ENCODE measurements at regions not wholly inside any gene's neighbourhood (a gene's known extent, or its start where the extent isn't known, plus 50 kb on each side); places are given as distances from the start of the nearest gene placed in this dataset.

DNA sequence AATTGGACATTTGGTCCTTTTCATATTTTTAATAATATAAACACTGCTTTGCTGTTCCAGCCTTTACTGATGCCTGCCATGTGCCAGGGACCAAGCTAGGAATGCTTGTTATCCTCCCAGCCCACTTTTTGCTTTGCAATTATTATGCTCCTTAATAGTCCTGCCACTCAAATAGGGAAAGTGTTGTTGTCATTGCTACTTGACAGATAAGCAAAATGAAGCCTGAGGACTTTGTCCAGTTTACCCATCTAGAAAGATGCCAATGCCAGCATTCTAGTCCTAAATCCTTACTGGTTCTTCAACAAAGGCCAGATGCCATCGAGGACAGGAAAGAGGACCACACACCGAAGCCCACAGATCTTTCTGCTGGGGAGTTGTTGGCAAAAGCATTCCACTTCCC lies 246.5 kb downstream of the EMP1 start:
- Histone ChIP-seq H3K27me3 (ENCODE audit: control insufficient read depth, insufficient read depth, low read length) (no peaks in the 10 kb centered on the region), H3K9me3 (ENCODE audit: control insufficient read depth, insufficient read depth, low read length) (no peaks in the 10 kb centered on the region), H3K9ac (ENCODE audit: low read depth, low read length) (no peak overlapping the region), H3K4me1 (ENCODE audit: control insufficient read depth, insufficient read depth, low read length) (no peaks in the 10 kb centered on the region), H3K4me3 (ENCODE audit: low read depth, low read length) (no peak overlapping the region), H3K36me3 (ENCODE audit: control insufficient read depth, insufficient read depth, low read length) (no peaks in the 10 kb centered on the region)

DNA sequence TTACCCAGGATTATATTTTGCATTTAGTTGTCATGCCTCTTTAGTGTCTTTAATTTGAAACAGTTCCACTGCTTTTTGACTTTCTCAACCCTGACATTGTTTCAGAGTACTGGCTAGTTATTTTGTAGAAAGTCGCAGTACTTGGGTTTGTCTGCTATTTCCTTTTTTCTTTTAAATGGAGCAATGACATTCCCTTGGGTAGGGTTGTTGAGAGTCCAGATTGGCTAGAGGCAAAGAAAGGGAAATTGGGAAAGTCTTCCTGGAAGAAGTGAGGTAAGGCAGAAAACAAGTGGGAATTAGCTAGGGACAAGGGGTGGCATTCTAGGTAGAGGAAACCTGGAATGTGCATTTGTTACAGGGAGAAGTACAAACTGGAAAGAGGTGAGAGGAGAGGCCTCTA lies 245.9 kb downstream of the EMP1 start:
- Histone ChIP-seq H3K9me3 (ENCODE audit: control insufficient read depth, insufficient read depth, low read length) (no peaks in the 10 kb centered on the region), H3K4me1 (ENCODE audit: control insufficient read depth, insufficient read depth, low read length) (no peaks in the 10 kb centered on the region)

DNA sequence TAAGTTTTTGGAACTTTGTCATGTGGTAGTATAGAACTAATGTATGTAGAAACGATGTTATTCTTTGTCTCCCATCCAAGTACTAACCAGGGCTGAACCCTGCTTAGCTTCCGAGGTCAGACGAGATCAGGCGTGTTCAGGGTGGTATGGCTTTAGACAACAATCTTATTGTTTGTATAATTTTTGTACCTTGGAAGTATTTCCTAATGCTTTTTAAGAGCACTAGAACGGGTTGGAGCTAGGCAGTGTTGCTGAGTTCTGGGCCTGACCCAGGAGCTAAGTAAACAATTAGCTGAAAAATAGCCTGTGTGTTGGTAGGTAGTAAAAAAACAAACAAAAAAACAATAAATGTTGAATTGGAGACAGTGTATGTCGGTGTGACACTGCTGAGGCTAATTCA lies 244.3 kb downstream of the EMP1 start:
- Histone ChIP-seq H3K27me3 (ENCODE audit: control insufficient read depth, insufficient read depth, low read length) (no peaks in the 10 kb centered on the region), H3K36me3 (ENCODE audit: control insufficient read depth, insufficient read depth, low read length) (no peaks in the 10 kb centered on the region), H3K4me3 (ENCODE audit: low read depth, low read length) (no peak overlapping the region), H3K9ac (ENCODE audit: low read depth, low read length) (no peak overlapping the region), H3K4me1 (ENCODE audit: control insufficient read depth, insufficient read depth, low read length) (no peaks in the 10 kb centered on the region), H3K9me3 (ENCODE audit: control insufficient read depth, insufficient read depth, low read length) (no peaks in the 10 kb centered on the region)

More for the DNA sequence above, 245.9 kb downstream of the EMP1 start:
- Histone ChIP-seq H3K27me3 (ENCODE audit: control insufficient read depth, insufficient read depth, low read length) (no peaks in the 10 kb centered on the region), H3K36me3 (ENCODE audit: control insufficient read depth, insufficient read depth, low read length) (no peaks in the 10 kb centered on the region), H3K9ac (ENCODE audit: low read depth, low read length) (no peak overlapping the region), H3K4me3 (ENCODE audit: low read depth, low read length) (no peak overlapping the region)

DNA sequence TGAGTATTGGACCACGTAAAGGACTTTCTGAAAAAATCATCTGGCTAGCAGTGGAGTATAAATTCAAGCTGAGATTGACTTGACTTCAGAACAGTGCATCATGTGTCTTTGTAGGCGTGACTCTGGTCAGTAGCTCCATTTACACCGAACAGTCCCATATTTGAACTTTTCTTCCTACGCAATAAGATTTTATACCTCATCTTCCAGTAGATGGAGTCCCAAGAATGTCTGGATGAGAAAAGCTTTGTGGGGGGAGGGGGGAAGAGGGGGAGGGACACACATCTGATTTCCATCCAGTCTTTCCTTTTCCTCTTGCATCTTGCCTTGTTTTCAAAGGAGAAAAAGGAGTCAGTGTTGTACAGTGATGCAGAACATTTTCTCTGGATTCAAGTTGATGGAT lies 241.0 kb downstream of the EMP1 start:
- Histone ChIP-seq H3K4me1 (ENCODE audit: control insufficient read depth, insufficient read depth, low read length) (peaks cover 6% of the 10 kb centered on the region), H3K9me3 (ENCODE audit: control insufficient read depth, insufficient read depth, low read length) (no peaks in the 10 kb centered on the region), H3K9ac (ENCODE audit: low read depth, low read length) (no peak overlapping the region), H3K36me3 (ENCODE audit: control insufficient read depth, insufficient read depth, low read length) (no peaks in the 10 kb centered on the region), H3K4me3 (ENCODE audit: low read depth, low read length) (no peak overlapping the region), H3K27me3 (ENCODE audit: control insufficient read depth, insufficient read depth, low read length) (no peaks in the 10 kb centered on the region)

DNA sequence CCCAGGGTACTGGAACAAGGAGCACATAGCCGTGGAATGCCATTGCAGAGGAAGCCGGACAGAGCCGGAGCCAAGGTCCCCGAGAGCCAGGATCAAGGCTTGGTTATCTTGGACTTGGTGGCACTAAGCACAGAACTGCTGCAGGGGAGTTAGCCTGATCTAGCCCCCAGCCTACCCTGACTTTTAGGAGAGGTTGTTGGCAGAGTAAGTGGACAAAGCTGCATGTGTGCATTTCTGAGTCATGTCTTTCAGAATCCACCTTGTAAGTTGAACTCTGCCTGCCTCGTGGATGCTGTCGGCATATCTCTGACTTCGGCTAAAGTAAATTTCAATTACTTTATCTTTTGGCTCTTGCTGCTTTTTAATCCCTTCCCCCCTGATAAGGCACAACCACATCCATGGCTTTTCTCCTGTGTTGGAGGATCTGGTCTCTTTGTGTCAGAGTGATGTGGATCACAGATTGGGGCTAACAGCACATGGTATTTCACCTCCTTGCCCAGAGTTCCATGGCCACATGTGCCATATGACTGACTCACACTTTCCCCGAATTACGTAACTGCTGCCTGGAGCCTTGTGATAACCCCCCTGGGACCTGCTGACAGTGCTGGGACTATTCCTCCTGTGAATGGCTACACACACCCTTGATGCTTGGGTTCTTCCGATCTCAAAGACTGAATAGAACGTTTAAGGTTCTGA lies 240.3 kb downstream of the EMP1 start:
- H3K4me3 ChIP-seq (ENCODE audit: low read depth, low read length), result no peak overlapping the region
- H3K9me3 ChIP-seq (ENCODE audit: control insufficient read depth, insufficient read depth, low read length), result no peaks in the 10 kb centered on the region
- no peaks in the 10 kb centered on the region for H3K36me3 ChIP-seq (ENCODE audit: control insufficient read depth, insufficient read depth, low read length)
- H3K27me3 ChIP-seq (ENCODE audit: control insufficient read depth, insufficient read depth, low read length), result no peaks in the 10 kb centered on the region
- H3K9ac ChIP-seq (ENCODE audit: low read depth, low read length), result no peak overlapping the region
- H3K4me1 ChIP-seq (ENCODE audit: control insufficient read depth, insufficient read depth, low read length), result peaks cover 6% of the 10 kb centered on the region

DNA sequence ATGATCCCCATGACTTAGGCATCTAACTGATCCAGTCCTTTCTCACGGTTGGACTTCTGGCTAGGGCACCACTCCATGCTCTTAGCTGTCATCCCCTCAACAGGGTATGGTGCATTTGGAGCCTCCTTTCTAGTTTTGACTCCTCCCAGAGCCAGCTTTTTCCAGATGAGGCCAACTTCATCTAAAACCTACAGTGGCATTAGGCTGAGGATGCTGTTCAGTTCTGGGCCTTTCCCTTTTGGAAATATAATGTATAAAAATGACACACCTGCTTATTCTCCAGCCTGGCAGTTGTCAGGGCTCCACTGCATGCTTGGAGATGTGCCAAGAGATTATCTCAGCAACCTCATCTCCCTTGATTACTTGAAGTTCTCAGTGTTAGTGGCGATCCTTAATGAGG lies 239.7 kb downstream of the EMP1 start:
- Histone ChIP-seq H3K4me3 (ENCODE audit: low read depth, low read length) (no peak overlapping the region), H3K27me3 (ENCODE audit: control insufficient read depth, insufficient read depth, low read length) (no peaks in the 10 kb centered on the region)

DNA sequence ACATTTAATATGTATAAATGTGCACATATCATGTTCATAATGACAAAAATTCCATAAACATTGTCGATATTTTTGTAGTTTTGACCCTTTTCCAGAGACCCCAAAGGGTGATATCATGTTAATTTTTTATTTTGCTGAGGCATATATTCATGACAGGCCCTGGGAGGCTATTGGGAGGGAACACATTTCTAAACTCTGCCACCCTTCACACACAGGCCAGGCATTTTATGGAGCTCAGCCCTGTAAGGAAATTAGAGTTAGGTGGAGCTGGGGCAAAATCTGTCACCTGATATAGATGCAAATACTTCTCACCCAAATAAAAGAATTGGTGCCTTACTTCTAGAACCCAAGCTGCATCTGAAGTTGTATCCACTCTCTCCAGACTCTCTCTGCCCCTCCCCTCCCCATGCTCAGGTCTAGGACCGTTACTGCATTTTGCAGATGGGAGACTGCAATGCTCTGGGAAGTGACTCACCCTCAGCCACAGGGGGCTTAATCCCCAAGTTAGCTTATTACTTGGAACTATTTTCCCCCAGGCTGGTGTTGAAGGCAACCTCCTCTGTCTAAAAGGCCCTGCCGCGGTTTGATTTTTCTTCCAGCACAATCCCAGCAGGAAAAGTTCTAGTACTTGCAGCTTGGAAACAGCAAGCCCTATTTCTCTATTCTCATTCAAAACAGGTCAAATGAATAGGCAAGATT lies 238.9 kb downstream of the EMP1 start:
- Histone ChIP-seq H3K4me1 (ENCODE audit: control insufficient read depth, insufficient read depth, low read length) (peaks cover 6% of the 10 kb centered on the region), H3K4me3 (ENCODE audit: low read depth, low read length) (no peak overlapping the region), H3K9me3 (ENCODE audit: control insufficient read depth, insufficient read depth, low read length) (no peaks in the 10 kb centered on the region), H3K27me3 (ENCODE audit: control insufficient read depth, insufficient read depth, low read length) (no peaks in the 10 kb centered on the region), H3K36me3 (ENCODE audit: control insufficient read depth, insufficient read depth, low read length) (no peaks in the 10 kb centered on the region), H3K9ac (ENCODE audit: low read depth, low read length) (no peak overlapping the region)

More for the DNA sequence above, 239.7 kb downstream of the EMP1 start:
- H3K36me3 ChIP-seq (ENCODE audit: control insufficient read depth, insufficient read depth, low read length), result no peaks in the 10 kb centered on the region
- H3K9me3 ChIP-seq (ENCODE audit: control insufficient read depth, insufficient read depth, low read length), result no peaks in the 10 kb centered on the region
- H3K4me1 ChIP-seq (ENCODE audit: control insufficient read depth, insufficient read depth, low read length), result peaks cover 6% of the 10 kb centered on the region
- no peak overlapping the region for H3K9ac ChIP-seq (ENCODE audit: low read depth, low read length)

DNA sequence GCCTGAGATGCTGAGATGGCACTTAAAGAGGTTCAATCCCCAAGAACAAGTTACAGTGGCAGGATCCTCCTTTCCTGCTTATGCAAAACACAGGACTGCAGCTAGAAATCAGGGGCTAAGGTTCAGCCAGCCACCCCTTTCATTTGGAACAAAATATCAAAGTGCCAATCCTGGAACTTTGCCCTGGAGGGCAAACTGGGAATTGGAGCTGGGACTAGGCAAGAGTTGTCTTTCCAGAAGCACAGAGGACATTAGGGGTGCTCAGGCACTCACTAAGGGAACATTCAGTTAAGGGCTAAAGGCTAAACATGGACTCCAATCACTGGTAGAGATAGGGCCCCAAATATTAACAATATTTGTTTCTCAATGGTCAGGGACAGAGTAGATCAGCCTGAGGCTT lies 237.2 kb downstream of the EMP1 start:
- no peaks in the 10 kb centered on the region for H3K27me3 ChIP-seq (ENCODE audit: control insufficient read depth, insufficient read depth, low read length)
- no peak overlapping the region for H3K4me3 ChIP-seq (ENCODE audit: low read depth, low read length)
- no peak overlapping the region for H3K9ac ChIP-seq (ENCODE audit: low read depth, low read length)
- H3K36me3 ChIP-seq (ENCODE audit: control insufficient read depth, insufficient read depth, low read length), result no peaks in the 10 kb centered on the region
- H3K9me3 ChIP-seq (ENCODE audit: control insufficient read depth, insufficient read depth, low read length), result no peaks in the 10 kb centered on the region
- H3K4me1 ChIP-seq (ENCODE audit: control insufficient read depth, insufficient read depth, low read length), result peaks cover 6% of the 10 kb centered on the region

DNA sequence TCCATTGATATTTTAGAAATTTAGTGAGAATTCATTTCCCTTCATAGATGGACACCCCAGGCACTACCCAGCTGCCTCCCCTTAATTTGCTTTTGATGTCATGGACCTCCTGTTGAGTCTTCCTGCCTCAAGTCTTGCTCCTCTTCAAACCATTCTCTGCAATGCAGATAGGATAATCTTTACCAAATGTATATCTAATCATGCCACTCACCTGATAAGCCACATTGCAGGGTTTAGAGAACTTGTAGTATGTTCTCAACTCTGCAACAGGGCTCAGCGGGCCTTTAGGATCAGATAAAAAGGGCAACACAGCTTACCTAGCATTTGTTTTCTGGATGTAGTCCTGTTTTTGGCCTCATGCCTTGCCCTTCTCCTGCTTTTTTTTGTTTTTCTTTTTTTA lies 234.5 kb downstream of the EMP1 start:
- Histone ChIP-seq H3K4me1 (ENCODE audit: control insufficient read depth, insufficient read depth, low read length) (peaks cover 6% of the 10 kb centered on the region), H3K27me3 (ENCODE audit: control insufficient read depth, insufficient read depth, low read length) (no peaks in the 10 kb centered on the region), H3K9me3 (ENCODE audit: control insufficient read depth, insufficient read depth, low read length) (no peaks in the 10 kb centered on the region), H3K4me3 (ENCODE audit: low read depth, low read length) (no peak overlapping the region), H3K36me3 (ENCODE audit: control insufficient read depth, insufficient read depth, low read length) (no peaks in the 10 kb centered on the region), H3K9ac (ENCODE audit: low read depth, low read length) (no peak overlapping the region)

DNA sequence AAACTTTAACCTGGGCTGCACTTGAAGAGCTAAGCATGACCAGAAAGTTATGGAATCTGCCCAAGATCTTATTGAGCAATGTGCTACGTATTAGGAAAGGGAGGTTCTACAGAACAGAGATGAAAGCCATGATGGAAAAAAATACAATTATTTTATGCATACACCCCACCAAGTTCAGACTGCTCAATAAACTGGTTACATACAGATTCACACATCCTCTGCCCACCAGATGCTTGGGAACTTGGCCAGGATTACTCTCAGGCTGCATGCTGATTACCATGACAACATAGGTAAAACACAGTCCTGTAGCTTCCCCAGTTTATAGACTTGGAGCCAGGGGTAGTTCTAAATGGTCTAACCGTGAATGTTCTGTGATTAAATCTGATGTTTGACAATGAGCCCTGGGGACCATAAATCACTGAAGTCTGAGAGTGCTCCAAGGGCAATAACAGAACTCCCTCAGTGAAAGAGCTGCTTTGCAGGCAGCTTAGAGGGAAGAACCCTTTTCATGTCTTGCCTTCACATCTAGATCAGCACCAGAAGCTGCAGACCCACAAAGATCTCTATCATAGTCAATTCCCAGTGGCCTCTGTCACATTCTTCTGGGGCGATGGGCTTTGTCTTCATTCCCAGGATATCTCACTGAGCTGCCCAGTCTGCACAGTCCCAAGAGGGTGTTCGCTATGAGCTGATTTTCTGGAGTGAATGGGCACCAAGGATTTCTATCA lies 232.2 kb downstream of the EMP1 start:
- Histone ChIP-seq H3K4me3 (ENCODE audit: low read depth, low read length) (no peak overlapping the region), H3K9me3 (ENCODE audit: control insufficient read depth, insufficient read depth, low read length) (no peaks in the 10 kb centered on the region), H3K36me3 (ENCODE audit: control insufficient read depth, insufficient read depth, low read length) (no peaks in the 10 kb centered on the region), H3K4me1 (ENCODE audit: control insufficient read depth, insufficient read depth, low read length) (no peaks in the 10 kb centered on the region), H3K27me3 (ENCODE audit: control insufficient read depth, insufficient read depth, low read length) (no peaks in the 10 kb centered on the region), H3K9ac (ENCODE audit: low read depth, low read length) (no peak overlapping the region)

DNA sequence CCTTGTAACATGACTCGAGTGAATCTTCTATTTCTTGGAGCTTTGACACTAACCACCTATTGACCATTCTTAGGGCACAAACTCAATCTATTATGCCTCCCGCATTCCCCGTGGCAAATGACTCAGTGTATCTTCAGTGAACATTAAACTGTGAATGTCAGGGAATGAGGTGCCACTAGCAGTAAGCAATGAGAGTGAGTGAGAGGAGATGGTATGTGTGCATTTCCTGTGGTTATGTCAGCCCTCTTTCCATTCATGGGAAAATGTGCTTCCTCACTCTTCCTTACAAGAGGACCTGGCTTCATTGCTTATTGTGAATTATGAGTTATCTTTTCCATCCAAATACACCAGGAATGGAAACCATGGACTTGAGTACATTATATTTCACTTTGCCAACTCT lies 229.2 kb downstream of the EMP1 start:
- H3K9ac ChIP-seq (ENCODE audit: low read depth, low read length), result no peak overlapping the region
- H3K36me3 ChIP-seq (ENCODE audit: control insufficient read depth, insufficient read depth, low read length), result no peaks in the 10 kb centered on the region
- no peaks in the 10 kb centered on the region for H3K27me3 ChIP-seq (ENCODE audit: control insufficient read depth, insufficient read depth, low read length)
- H3K4me3 ChIP-seq (ENCODE audit: low read depth, low read length), result no peak overlapping the region
- no peaks in the 10 kb centered on the region for H3K4me1 ChIP-seq (ENCODE audit: control insufficient read depth, insufficient read depth, low read length)
- H3K9me3 ChIP-seq (ENCODE audit: control insufficient read depth, insufficient read depth, low read length), result no peaks in the 10 kb centered on the region

DNA sequence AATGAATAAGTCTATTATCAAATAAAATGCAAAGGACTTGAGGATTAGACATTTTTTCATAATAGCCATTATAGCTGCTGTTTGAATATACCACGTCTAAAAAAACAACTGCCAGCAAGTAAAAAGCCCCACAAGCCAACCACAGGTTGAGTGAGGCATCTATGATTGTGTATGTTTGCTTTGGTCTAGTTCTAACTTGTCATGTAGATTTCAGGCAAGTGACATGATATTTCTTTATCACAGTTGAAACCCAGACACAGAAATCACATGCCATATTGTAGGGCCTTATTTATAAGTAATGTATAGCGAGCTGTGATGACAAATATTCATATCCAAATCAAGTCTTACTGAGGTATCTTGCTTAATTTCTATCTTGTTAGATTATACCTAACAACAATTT lies 225.8 kb downstream of the EMP1 start:
- Histone ChIP-seq H3K27me3 (ENCODE audit: control insufficient read depth, insufficient read depth, low read length) (no peaks in the 10 kb centered on the region), H3K9ac (ENCODE audit: low read depth, low read length) (no peak overlapping the region), H3K4me3 (ENCODE audit: low read depth, low read length) (no peak overlapping the region), H3K9me3 (ENCODE audit: control insufficient read depth, insufficient read depth, low read length) (no peaks in the 10 kb centered on the region), H3K36me3 (ENCODE audit: control insufficient read depth, insufficient read depth, low read length) (no peaks in the 10 kb centered on the region), H3K4me1 (ENCODE audit: control insufficient read depth, insufficient read depth, low read length) (no peaks in the 10 kb centered on the region)
